ENCODE measurements at regions not wholly inside any gene's neighbourhood (a gene's known extent, or its start where the extent isn't known, plus 50 kb on each side); places are given as distances from the start of the nearest gene placed in this dataset.

DNA sequence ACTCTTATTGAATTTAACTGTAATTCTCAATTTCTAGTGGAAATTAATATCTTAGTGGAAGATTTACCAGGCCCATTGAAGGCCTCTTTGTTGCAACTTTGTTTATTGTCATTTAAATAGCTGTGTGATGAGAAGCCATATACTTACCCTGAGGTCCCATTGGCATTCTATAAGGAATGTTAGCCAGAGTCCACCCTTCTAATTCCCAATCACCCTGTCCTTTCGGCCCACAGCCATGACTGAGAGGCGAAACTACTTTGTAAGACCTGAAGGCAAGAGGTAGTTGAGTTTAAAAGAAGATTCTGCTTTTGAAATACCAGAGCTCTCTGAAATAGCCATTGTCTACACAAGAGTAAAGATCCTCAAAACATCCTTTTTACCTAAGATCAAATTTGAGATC is 290.5 kb upstream of the RARB start:
- no peaks in the 10 kb centered on the region for H3K36me3 ChIP-seq (replicated peaks in 1 of 2; ENCODE audit: control insufficient read depth in 1 of 2, insufficient read depth in 2 of 2, low read length in 2 of 2)
- no peaks in the 10 kb centered on the region for H3K4me1 Mint-ChIP-seq
- H3K4me2 ChIP-seq (replicated peaks; ENCODE audit: extremely low read depth, low read length, poor library complexity, severe bottlenecking), result no peak overlapping the region
- H3K36me3 Mint-ChIP-seq, result no peaks in the 10 kb centered on the region
- H3K4me3 ChIP-seq (replicated peaks in 1 of 3; ENCODE audit: low read depth in 2 of 3, low read length in 3 of 3), result no peak overlapping the region
- DNase-seq, result no peak
- no peak overlapping the region for H3K27ac Mint-ChIP-seq
- WGBS (ENCODE audit: insufficient coverage), result no CpG with 5 or more reads among the region's 2 CpGs
- no peaks in the 10 kb centered on the region for H4K20me1 ChIP-seq (ENCODE audit: insufficient read depth, low read length)
- H3K9ac ChIP-seq (ENCODE audit: insufficient read depth, low read length, poor library complexity, severe bottlenecking), result no peak overlapping the region
- no peaks in the 10 kb centered on the region for H3K4me1 ChIP-seq (ENCODE audit: control insufficient read depth in 1 of 2, insufficient read depth in 2 of 2, low read length in 2 of 2)
- no peak overlapping the region for H2AFZ ChIP-seq (ENCODE audit: insufficient read depth, low read depth, low read length, poor library complexity, severe bottlenecking)
- H3K27ac ChIP-seq (ENCODE audit: low read depth in 1 of 2, low read length in 2 of 2), result no peak overlapping the region
- H3K4me3 Mint-ChIP-seq, result no peak overlapping the region
- H3K27me3 ChIP-seq (ENCODE audit: control insufficient read depth in 2 of 2, insufficient read depth in 2 of 2, low read length in 2 of 2), result no peaks in the 10 kb centered on the region
- intact Hi-C loops (cut with micrococcal nuclease), result no loop called here
- no peak for TF ChIP-seq CTCF (IDR thresholded peaks at IDR 0.05)
- H3K27me3 Mint-ChIP-seq (ENCODE audit: low read depth in 3 of 3), result peaks cover 0 to 1% (median 0%) of the 10 kb centered on the region in 3 donors
- peaks cover 1 to 7% (median 4%) of the 10 kb centered on the region in 7 donors for H3K9me3 Mint-ChIP-seq
- H3K9me3 ChIP-seq (replicated peaks in 1 of 2; ENCODE audit: control insufficient read depth in 1 of 2, insufficient read depth in 1 of 2, low read length in 2 of 2), result peaks cover 0 to 4% of the 10 kb centered on the region in 2 donors
- H3K79me2 ChIP-seq (ENCODE audit: insufficient read depth, low read length), result no peaks in the 10 kb centered on the region

DNA sequence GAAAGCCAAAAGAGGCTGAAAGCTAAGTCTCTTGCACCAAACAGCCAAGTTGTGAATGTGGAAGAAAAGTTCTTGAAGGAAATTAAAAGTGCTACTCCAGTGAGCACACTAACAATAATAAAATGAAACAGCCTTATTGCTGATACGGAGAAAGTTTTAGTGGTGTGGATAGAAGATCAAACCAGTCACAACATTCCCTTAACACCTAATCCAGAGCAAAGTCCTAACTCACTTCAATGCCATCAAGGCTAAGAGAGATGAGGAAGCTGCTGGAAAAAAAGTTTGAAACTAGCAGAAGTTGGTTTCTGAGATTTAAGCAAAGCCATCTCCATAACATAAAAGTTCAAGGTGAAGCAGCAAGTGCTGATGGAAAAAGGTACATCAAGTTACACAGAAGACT is 288.8 kb upstream of the RARB start:
- Histone ChIP-seq H3K4me2 (replicated peaks; ENCODE audit: extremely low read depth, low read length, poor library complexity, severe bottlenecking) (no peak overlapping the region), H3K79me2 (ENCODE audit: insufficient read depth, low read length) (no peaks in the 10 kb centered on the region), H3K27ac (ENCODE audit: low read depth in 1 of 2, low read length in 2 of 2) (no peak overlapping the region), H3K9me3 (replicated peaks in 1 of 2; ENCODE audit: control insufficient read depth in 1 of 2, insufficient read depth in 1 of 2, low read length in 2 of 2) (peaks cover 4 to 14% of the 10 kb centered on the region in 2 donors), H3K27me3 (ENCODE audit: control insufficient read depth in 2 of 2, insufficient read depth in 2 of 2, low read length in 2 of 2) (no peaks in the 10 kb centered on the region), H2AFZ (ENCODE audit: insufficient read depth, low read depth, low read length, poor library complexity, severe bottlenecking) (no peak overlapping the region), H3K4me3 (replicated peaks in 1 of 3; ENCODE audit: low read depth in 2 of 3, low read length in 3 of 3) (no peak overlapping the region), H4K20me1 (ENCODE audit: insufficient read depth, low read length) (no peaks in the 10 kb centered on the region), H3K4me1 (ENCODE audit: control insufficient read depth in 1 of 2, insufficient read depth in 2 of 2, low read length in 2 of 2) (no peaks in the 10 kb centered on the region), H3K9ac (ENCODE audit: insufficient read depth, low read length, poor library complexity, severe bottlenecking) (no peak overlapping the region), H3K36me3 (replicated peaks in 1 of 2; ENCODE audit: control insufficient read depth in 1 of 2, insufficient read depth in 2 of 2, low read length in 2 of 2) (no peaks in the 10 kb centered on the region)
- no peaks in the 10 kb centered on the region for H3K27me3 Mint-ChIP-seq (ENCODE audit: low read depth in 3 of 3)
- intact Hi-C loops (cut with micrococcal nuclease), result no loop called here
- no peak overlapping the region for H3K4me3 Mint-ChIP-seq
- H3K27ac Mint-ChIP-seq, result no peak overlapping the region
- no CpG with 5 or more reads among the region's 1 CpG for WGBS (ENCODE audit: insufficient coverage)
- H3K9me3 Mint-ChIP-seq, result peaks cover 0 to 8% (median 4%) of the 10 kb centered on the region in 7 donors
- no peaks in the 10 kb centered on the region for H3K36me3 Mint-ChIP-seq
- no peak for DNase-seq
- no peak for TF ChIP-seq CTCF (IDR thresholded peaks at IDR 0.05)
- H3K4me1 Mint-ChIP-seq, result no peaks in the 10 kb centered on the region

All from CD14-positive monocyte (primary cell).